ENCODE measurements at regions not wholly inside any gene's neighbourhood (a gene's known extent, or its start where the extent isn't known, plus 50 kb on each side); places are given as distances from the start of the nearest gene placed in this dataset.

GRCh38 chrY:13149148-13149547, 244.5 kb downstream of the DDX3Y start:
- no peak for TF ChIP-seq POLR2A (IDR thresholded peaks at IDR 0.05)
- no peak for TF ChIP-seq CTCF (IDR thresholded peaks at IDR 0.05)

All from esophagus squamous epithelium (tissue), 4 donors.